ENCODE measurements at regions not wholly inside any gene's neighbourhood (a gene's known extent, or its start where the extent isn't known, plus 50 kb on each side); places are given as distances from the start of the nearest gene placed in this dataset.
"Not testable (repeated sequence)": the region's sequence is repeated elsewhere in the genome, so short reads cannot be mapped to it uniquely, and the experiment has no call there.

DNA sequence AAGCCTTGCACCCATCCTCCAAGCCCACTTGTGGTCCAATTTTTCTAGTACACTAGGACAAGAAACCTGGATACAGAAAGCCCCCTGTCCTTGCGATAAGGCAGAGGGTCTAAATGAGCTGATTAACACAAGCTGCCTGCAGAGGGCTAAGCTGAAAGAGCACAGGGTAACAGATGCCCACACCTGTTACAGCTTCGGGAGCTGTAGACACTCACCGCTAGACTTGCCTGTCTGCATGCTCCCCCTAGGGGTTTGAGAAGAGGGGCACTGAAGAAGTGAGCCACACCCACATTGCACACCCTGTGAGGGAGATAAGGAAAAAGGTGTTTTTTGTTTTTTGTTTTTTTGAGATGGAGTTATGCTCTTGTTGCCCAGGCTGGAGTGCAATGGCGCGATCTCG lies 386.5 kb upstream of the AUTS2 start:
- no peaks in the 10 kb centered on the region for H3K9me3 ChIP-seq
- no peak overlapping the region for H3K4me3 ChIP-seq
- no peaks in the 10 kb centered on the region for H3K4me1 ChIP-seq
- no peak overlapping the region for H3K27ac ChIP-seq
- intact Hi-C loops (cut with DNase I) = no loop called here
- no peaks in the 10 kb centered on the region for H3K27me3 ChIP-seq
- H3K36me3 ChIP-seq = no peaks in the 10 kb centered on the region
- 71 to 75% methylated on average over 6 of the region's 6 CpGs for WGBS, 2 donors
- DNase-seq = no peak
- TF ChIP-seq, protein P1, sequence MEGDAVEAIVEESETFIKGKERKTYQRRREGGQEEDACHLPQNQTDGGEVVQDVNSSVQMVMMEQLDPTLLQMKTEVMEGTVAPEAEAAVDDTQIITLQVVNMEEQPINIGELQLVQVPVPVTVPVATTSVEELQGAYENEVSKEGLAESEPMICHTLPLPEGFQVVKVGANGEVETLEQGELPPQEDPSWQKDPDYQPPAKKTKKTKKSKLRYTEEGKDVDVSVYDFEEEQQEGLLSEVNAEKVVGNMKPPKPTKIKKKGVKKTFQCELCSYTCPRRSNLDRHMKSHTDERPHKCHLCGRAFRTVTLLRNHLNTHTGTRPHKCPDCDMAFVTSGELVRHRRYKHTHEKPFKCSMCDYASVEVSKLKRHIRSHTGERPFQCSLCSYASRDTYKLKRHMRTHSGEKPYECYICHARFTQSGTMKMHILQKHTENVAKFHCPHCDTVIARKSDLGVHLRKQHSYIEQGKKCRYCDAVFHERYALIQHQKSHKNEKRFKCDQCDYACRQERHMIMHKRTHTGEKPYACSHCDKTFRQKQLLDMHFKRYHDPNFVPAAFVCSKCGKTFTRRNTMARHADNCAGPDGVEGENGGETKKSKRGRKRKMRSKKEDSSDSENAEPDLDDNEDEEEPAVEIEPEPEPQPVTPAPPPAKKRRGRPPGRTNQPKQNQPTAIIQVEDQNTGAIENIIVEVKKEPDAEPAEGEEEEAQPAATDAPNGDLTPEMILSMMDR (IDR thresholded peaks at IDR 0.05) = no peak
- TF ChIP-seq POLR2A (IDR thresholded peaks at IDR 0.05) = no peak

DNA sequence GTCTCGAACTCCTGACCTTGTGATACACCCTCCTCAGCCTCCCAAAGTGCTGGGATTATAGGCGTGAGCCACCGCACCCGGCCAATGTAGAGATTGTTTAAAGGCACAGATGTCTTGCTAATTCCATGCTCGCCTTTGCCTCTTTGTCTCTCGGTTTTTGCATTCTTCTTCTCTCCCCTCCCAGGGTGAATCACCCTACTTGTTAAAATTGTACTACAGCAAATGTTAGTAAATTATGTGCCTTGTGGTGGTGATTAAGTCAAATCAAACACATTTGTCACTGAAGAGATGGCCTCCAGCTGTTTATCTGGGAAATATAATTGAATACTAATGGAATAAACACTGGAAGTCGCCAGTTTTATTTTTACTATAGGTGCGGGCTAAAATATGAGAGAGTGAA lies 384.4 kb upstream of the AUTS2 start:
- 29 to 31% methylated on average over 8 of the region's 8 CpGs for WGBS, 2 donors
- Histone ChIP-seq H3K36me3 (no peaks in the 10 kb centered on the region), H3K27me3 (no peaks in the 10 kb centered on the region), H3K9me3 (no peaks in the 10 kb centered on the region), H3K4me3 (no peak overlapping the region), H3K4me1 (no peaks in the 10 kb centered on the region), H3K27ac (no peak overlapping the region)
- TF ChIP-seq, protein P1 (IDR thresholded peaks at IDR 0.05) = no peak
- TF ChIP-seq POLR2A (IDR thresholded peaks at IDR 0.05) = no peak
- no peak for DNase-seq
- intact Hi-C loops (cut with DNase I) = no loop called here

DNA sequence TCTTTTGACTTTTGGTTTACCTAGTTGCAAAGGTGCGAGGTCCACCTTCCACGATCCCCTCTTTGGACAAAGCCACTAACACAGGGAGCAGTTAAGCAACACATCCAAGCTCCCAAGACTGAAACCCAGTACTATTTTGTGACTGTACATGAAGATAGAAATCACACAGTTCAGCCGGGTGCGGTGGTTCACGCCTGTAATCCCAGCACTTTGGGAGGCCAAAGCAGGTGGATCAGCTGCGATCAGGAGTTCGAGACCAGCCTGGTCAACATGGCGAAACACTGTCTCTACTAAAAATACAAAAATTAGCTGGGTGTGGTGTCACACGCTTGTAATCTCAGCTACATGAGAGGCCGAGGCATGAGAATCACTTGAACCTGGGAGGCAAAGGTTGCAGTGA lies 382.8 kb upstream of the AUTS2 start:
- H3K27ac ChIP-seq; H3K9me3 ChIP-seq; H3K27me3 ChIP-seq; H3K36me3 ChIP-seq; DNase-seq; H3K4me3 ChIP-seq; intact Hi-C loops (cut with DNase I); H3K4me1 ChIP-seq: not testable (repeated sequence)
- 91 to 94% methylated on average over 9 to 10 of the region's 10 CpGs for WGBS, 2 donors

DNA sequence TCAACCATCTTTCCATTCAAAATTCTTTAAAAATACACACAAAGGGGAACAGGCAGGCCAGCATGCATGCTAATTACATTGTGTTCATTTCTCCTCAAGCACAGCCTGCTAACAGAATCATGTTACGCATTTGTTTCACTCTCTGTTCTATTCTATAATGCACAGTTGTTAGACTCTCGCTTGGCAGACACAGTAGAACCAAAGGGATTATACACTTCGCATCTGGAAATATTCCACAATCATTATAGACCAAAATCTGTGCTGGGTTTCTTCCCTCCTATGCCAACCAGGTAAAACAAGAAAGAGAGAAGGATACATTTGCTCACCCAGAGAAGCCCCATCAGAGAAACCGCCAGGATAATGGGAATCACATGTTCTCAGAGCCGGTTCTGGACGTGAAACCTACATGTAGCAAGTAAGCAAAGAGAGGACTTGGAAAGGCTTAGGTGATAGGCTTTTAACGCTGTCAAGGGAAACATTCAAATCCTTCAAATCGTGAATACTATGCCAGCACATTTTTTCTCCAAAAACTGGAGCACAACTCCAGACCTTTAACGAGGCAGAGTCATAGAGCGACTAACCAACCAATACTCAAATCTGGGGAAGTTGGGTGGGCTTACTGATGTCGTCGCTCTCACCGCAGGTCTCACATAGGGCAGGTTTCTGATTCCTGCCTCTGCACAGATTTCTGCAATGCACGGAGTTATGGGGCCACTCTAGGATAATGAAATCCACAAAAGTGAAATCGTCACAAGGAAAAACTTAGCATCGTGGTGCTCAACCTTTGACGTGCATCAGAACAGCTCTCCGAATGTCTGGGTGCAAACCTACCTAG lies 380.5 kb upstream of the AUTS2 start:
- Histone ChIP-seq H3K27ac (no peak overlapping the region), H3K9me3 (no peaks in the 10 kb centered on the region), H3K36me3 (no peaks in the 10 kb centered on the region), H3K4me3 (no peak overlapping the region), H3K27me3 (no peaks in the 10 kb centered on the region), H3K4me1 (no peaks in the 10 kb centered on the region)
- DNase-seq = no peak
- TF ChIP-seq POLR2A (IDR thresholded peaks at IDR 0.05) = no peak
- TF ChIP-seq, protein P1 (IDR thresholded peaks at IDR 0.05) = no peak
- 69 to 71% methylated on average over 18 of the region's 18 CpGs for WGBS, 2 donors
- intact Hi-C loops (cut with DNase I) = no loop called here

DNA sequence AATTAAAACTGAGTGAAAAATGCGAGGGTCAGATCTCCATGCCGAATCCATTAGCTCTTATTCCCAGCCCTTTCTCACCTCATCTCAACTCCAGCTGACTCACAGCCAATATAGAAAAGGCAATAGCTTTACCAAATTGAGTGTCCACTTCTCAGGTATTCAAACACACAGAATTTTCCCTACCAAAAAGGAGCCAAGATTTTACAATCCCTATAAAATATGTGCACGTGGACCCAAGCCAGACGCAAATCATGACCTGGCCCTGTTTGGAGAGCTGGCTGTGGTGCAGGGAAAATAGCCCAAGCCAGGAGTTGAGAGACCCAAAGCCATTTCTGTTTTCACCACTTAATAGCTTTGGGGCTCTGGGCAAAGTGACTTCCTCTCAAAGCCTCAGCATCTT lies 379.7 kb upstream of the AUTS2 start:
- DNase-seq = no peak
- Histone ChIP-seq H3K9me3 (no peaks in the 10 kb centered on the region), H3K4me3 (no peak overlapping the region), H3K27me3 (no peaks in the 10 kb centered on the region), H3K36me3 (no peaks in the 10 kb centered on the region), H3K27ac (no peak overlapping the region), H3K4me1 (no peaks in the 10 kb centered on the region)
- TF ChIP-seq, protein P1 (IDR thresholded peaks at IDR 0.05) = no peak
- no peak for TF ChIP-seq POLR2A (IDR thresholded peaks at IDR 0.05)
- intact Hi-C loops (cut with DNase I) = no loop called here
- WGBS, 2 donors = 55 to 62% methylated on average over 4 of the region's 4 CpGs

DNA sequence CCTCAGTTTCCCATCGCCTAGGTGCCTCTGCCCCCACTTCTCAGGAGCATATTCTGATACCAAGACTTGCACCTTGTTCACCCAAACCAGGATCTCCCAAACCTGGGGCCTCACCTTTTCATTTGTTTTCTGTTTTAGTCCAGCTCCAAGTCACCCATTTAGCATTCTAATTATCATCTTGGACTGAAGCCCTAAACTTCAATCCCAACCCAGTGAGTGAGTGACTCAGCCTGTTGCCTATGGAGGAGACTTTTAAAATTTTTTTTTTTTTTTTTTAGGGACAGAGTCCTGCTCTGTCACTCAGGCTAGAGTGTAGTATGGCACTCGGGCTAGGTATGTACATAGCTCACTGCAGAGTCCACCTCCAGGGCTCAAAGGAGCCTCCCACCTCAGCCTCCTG lies 378.9 kb upstream of the AUTS2 start:
- H3K4me1 ChIP-seq = no peaks in the 10 kb centered on the region
- no peak overlapping the region for H3K4me3 ChIP-seq
- no peak overlapping the region for H3K27ac ChIP-seq
- H3K36me3 ChIP-seq = no peaks in the 10 kb centered on the region
- DNase-seq = no peak
- intact Hi-C loops (cut with DNase I) = no loop called here
- H3K9me3 ChIP-seq = no peaks in the 10 kb centered on the region
- H3K27me3 ChIP-seq = no peaks in the 10 kb centered on the region
- 60 to 68% methylated on average over 2 of the region's 2 CpGs for WGBS, 2 donors
- TF ChIP-seq, protein P1 (IDR thresholded peaks at IDR 0.05) = no peak
- TF ChIP-seq POLR2A (IDR thresholded peaks at IDR 0.05) = no peak
